DOHH2 (cell line): ENCODE measurements at regions not wholly inside any gene's neighbourhood (a gene's known extent, or its start where the extent isn't known, plus 50 kb on each side); places are given as distances from the start of the nearest gene placed in this dataset.

Experiments
- EZH2phosphoT487 ChIP-seq: fragments of 200-600 bp; sonication (generic); IDR thresholded peaks from 2 replicates; pipeline ENCODE4 v1.6.1; 2017; ENCODE audit warnings: borderline replicate concordance, mild to moderate bottlenecking, antibody characterized with exemption, low read length, moderate library complexity, mixed read lengths
- TF ChIP-seq, protein P1 (sequence below): fragments of 200-600 bp; sonication (generic); IDR thresholded peaks from one replicate; pipeline ENCODE4 v1.5.1; 2014; ENCODE audit warnings: antibody characterized with exemption, mild to moderate bottlenecking, low read depth, low read length; ENCODE audit not compliant: poor library complexity, severe bottlenecking

DNA sequence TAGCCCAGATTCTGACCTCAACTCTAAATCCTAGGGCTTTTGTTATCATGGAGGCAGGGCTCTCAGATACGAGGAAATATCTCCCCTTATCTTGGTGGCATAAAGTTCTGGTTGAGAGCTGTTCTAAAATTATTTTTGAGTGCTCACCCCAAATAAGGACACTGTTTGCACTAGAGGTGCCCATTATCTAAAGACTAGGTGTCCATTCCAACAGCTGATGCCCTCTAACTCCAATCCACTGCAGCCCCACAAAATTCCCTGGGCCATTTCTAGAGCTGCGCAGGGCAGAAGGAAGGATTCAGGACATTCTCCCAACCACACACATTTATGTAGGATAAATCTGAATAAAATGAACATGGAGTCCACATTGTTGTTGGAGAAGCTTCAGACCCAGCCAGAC is 301.9 kb downstream of the FGFR2 start:
- TF ChIP-seq, protein P1, sequence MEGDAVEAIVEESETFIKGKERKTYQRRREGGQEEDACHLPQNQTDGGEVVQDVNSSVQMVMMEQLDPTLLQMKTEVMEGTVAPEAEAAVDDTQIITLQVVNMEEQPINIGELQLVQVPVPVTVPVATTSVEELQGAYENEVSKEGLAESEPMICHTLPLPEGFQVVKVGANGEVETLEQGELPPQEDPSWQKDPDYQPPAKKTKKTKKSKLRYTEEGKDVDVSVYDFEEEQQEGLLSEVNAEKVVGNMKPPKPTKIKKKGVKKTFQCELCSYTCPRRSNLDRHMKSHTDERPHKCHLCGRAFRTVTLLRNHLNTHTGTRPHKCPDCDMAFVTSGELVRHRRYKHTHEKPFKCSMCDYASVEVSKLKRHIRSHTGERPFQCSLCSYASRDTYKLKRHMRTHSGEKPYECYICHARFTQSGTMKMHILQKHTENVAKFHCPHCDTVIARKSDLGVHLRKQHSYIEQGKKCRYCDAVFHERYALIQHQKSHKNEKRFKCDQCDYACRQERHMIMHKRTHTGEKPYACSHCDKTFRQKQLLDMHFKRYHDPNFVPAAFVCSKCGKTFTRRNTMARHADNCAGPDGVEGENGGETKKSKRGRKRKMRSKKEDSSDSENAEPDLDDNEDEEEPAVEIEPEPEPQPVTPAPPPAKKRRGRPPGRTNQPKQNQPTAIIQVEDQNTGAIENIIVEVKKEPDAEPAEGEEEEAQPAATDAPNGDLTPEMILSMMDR = no peak
- no peak for TF ChIP-seq EZH2phosphoT487
